Spleen (tissue), 7 donors: ENCODE measurements at regions not wholly inside any gene's neighbourhood (a gene's known extent, or its start where the extent isn't known, plus 50 kb on each side); places are given as distances from the start of the nearest gene placed in this dataset.

Experiments
- POLR2A ChIP-seq, 3 donors: fragments of 450-650 bp; IDR thresholded peaks; one replicate each; pipeline ENCODE4 v1.5.1; 2017; ENCODE audit warnings: antibody characterized with exemption in 3 of 3, mild to moderate bottlenecking in 1 of 3
- POLR2AphosphoS5 ChIP-seq, 3 donors: sonication (generic); formaldehyde crosslinking; IDR thresholded peaks; one replicate each; pipeline ENCODE4 v1.5.1; 2017; ENCODE audit warnings: antibody characterized with exemption in 3 of 3
- TF ChIP-seq, protein P1 (sequence below), 11 experiments: fragments of 200-600 bp in 7 of 11; fragments of 450-650 bp in 4 of 11; sonication (generic) in 4 of 11; IDR thresholded peaks in 8 of 11; conservative IDR thresholded peaks in 3 of 11; 1 replicate in 7 of 11; 2 replicates in 4 of 11; pipeline versions ENCODE4 v1.4.0 to v1.8.0; 2016 to 2021; ENCODE audit warnings: antibody characterized with exemption in 11 of 11, inconsistent platforms in 4 of 11, mild to moderate bottlenecking in 1 of 11
- donor health status: DM: no; HTN: no; CAD: no; lungs with moderate emphysema.
- donor health status: DM: no; HTN: no; CAD: no.
- donor health status: DM: no; HTN: no; CAD: no.

DNA sequence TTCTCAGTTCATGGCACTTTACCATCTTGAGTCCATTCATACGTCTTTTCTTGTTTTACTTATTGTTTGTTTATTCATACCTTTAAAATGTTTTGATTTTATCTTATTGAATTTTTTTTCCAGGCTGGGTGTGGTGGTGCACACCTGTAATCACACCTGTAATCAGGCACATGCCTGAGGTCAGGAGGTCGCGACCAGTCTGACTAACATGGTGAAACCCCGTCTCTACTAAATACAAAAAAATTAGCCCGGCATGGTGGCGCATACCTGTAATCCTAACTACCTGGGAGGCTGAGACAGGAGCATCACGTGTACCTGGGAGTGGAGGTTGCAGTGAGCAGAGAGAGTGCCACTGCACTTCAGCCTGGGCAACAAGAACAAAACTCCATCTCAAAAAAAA, 104.1 kb upstream of the MROH9 start:
- TF ChIP-seq, protein P1, sequence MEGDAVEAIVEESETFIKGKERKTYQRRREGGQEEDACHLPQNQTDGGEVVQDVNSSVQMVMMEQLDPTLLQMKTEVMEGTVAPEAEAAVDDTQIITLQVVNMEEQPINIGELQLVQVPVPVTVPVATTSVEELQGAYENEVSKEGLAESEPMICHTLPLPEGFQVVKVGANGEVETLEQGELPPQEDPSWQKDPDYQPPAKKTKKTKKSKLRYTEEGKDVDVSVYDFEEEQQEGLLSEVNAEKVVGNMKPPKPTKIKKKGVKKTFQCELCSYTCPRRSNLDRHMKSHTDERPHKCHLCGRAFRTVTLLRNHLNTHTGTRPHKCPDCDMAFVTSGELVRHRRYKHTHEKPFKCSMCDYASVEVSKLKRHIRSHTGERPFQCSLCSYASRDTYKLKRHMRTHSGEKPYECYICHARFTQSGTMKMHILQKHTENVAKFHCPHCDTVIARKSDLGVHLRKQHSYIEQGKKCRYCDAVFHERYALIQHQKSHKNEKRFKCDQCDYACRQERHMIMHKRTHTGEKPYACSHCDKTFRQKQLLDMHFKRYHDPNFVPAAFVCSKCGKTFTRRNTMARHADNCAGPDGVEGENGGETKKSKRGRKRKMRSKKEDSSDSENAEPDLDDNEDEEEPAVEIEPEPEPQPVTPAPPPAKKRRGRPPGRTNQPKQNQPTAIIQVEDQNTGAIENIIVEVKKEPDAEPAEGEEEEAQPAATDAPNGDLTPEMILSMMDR (IDR thresholded peaks at IDR 0.05 in 8 of 11, conservative IDR thresholded peaks at IDR 0.05 in 3 of 11) = no peak
- TF ChIP-seq POLR2A (IDR thresholded peaks at IDR 0.05) (no peak), POLR2AphosphoS5 (IDR thresholded peaks at IDR 0.05) (no peak)
